Astrocyte (in vitro differentiated cells and primary cell): ENCODE measurements at regions not wholly inside any gene's neighbourhood (a gene's known extent, or its start where the extent isn't known, plus 50 kb on each side); places are given as distances from the start of the nearest gene placed in this dataset.

ENCODE experiments used
- DNase-seq: peaks from one replicate; pipeline ENCODE4 v3.0.0-alpha.2; 2010; ENCODE audit warnings: low read depth
- FAIRE-seq: peaks from 2 replicates; lab custom pipeline; 2011; peaks lifted over from hg19 to GRCh38; lab: Jason Lieb, UNC
- H2AFZ ChIP-seq: 2 replicates; pipeline ENCODE4 v1.6.0; 2012; ENCODE audit warnings: low read depth, low read length, inconsistent platforms
- H3K27ac ChIP-seq: 2 replicates; pipeline ENCODE4 v1.5.1; 2011; ENCODE audit warnings: low read depth, low read length, inconsistent platforms
- H3K27me3 ChIP-seq: 2 replicates; pipeline ENCODE4 v1.6.0; 2011; ENCODE audit warnings: low read length, inconsistent platforms; ENCODE audit not compliant: insufficient read depth
- H3K36me3 ChIP-seq: 2 replicates; pipeline ENCODE4 v1.5.1; 2011; ENCODE audit warnings: low read length, inconsistent platforms; ENCODE audit not compliant: insufficient read depth
- H3K4me1 ChIP-seq: 2 replicates; pipeline ENCODE4 v1.5.1; 2011; ENCODE audit warnings: low read length, inconsistent platforms; ENCODE audit not compliant: insufficient read depth
- H3K4me2 ChIP-seq: 2 replicates; pipeline ENCODE4 v1.6.0; 2012; ENCODE audit warnings: low read length, inconsistent platforms
- H3K4me3 ChIP-seq: 2 replicates; pipeline ENCODE4 v1.5.1; 2011; ENCODE audit warnings: low read depth, mild to moderate bottlenecking, low read length, inconsistent platforms; ENCODE audit not compliant: insufficient read depth
- H3K79me2 ChIP-seq: 2 replicates; pipeline ENCODE4 v1.6.0; 2012; ENCODE audit warnings: mild to moderate bottlenecking, low read length, inconsistent platforms; ENCODE audit not compliant: insufficient read depth
- H3K9ac ChIP-seq: 2 replicates; pipeline ENCODE4 v1.6.0; 2012; ENCODE audit warnings: mild to moderate bottlenecking, low read length, inconsistent platforms
- H3K9me3 ChIP-seq: 2 replicates; pipeline ENCODE4 v1.5.1; 2012; ENCODE audit warnings: low read depth, mild to moderate bottlenecking, low read length, inconsistent platforms; ENCODE audit not compliant: insufficient read depth
- H4K20me1 ChIP-seq: 2 replicates; pipeline ENCODE4 v1.6.0; 2012; ENCODE audit warnings: low read length, inconsistent platforms; ENCODE audit not compliant: insufficient read depth
- H3K27ac Mint-ChIP-seq: one replicate; pipeline ENCODE4 v1.8.0; 2021; ENCODE audit warnings: mild to moderate bottlenecking, mixed read lengths; ENCODE audit not compliant: unreplicated experiment
- H3K27me3 Mint-ChIP-seq: one replicate; pipeline ENCODE4 v1.8.0; 2021; ENCODE audit warnings: low read depth, mixed read lengths; ENCODE audit not compliant: unreplicated experiment
- H3K36me3 Mint-ChIP-seq: one replicate; pipeline ENCODE4 v1.8.0; 2021; ENCODE audit warnings: low read depth, mixed read lengths; ENCODE audit not compliant: unreplicated experiment
- H3K4me1 Mint-ChIP-seq: one replicate; pipeline ENCODE4 v1.8.0; 2021; ENCODE audit warnings: low read depth, mixed read lengths; ENCODE audit not compliant: unreplicated experiment
- H3K4me3 Mint-ChIP-seq: one replicate; pipeline ENCODE4 v1.8.0; 2021; ENCODE audit warnings: mild to moderate bottlenecking, moderate library complexity, mixed read lengths; ENCODE audit not compliant: unreplicated experiment
- H3K9me3 Mint-ChIP-seq: one replicate; pipeline ENCODE4 v1.8.0; 2021; ENCODE audit warnings: mild to moderate bottlenecking, mixed read lengths; ENCODE audit not compliant: unreplicated experiment
- EZH2 ChIP-seq: IDR thresholded peaks from 2 replicates; pipeline ENCODE4 v1.6.1; 2012; ENCODE audit warnings: mild to moderate bottlenecking, low read length, inconsistent platforms; ENCODE audit not compliant: insufficient read depth
- TF ChIP-seq, protein P1 (sequence below): IDR thresholded peaks from 2 replicates; pipeline ENCODE4 v1.5.1; 2011; ENCODE audit warnings: low read depth, mild to moderate bottlenecking, inconsistent platforms, low read length, moderate library complexity; ENCODE audit not compliant: insufficient read depth

DNA sequence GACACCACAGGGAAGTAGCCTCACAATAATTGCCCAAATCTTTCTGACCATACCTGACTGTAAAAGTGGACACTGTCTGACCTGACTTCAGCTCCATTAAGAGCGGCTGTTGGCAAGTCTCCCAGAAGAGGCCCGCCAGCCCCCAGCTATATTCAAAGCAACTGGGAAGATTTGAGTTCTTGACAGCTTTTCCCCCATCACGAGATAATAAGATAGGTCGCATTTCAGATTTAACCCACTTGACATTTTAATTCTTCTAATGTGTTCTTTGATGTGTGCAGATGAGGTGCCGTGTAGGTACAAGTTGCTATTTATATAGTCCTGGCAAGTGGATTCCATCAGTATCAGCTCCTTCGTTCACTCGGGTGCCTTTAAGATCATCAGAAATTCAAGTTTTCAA is 345.7 kb downstream of the DRD1 start:
- Histone ChIP-seq H3K9ac (no peak overlapping the region), H3K9me3 (no peaks in the 10 kb centered on the region), H3K27ac (no peak overlapping the region), H3K36me3 (no peaks in the 10 kb centered on the region), H2AFZ (no peak overlapping the region), H3K4me1 (no peaks in the 10 kb centered on the region), H3K79me2 (no peaks in the 10 kb centered on the region), H3K4me2 (no peak overlapping the region), H3K4me3 (no peak overlapping the region), H4K20me1 (no peaks in the 10 kb centered on the region), H3K27me3 (no peaks in the 10 kb centered on the region)
- no peak for TF ChIP-seq EZH2
- TF ChIP-seq, protein P1, sequence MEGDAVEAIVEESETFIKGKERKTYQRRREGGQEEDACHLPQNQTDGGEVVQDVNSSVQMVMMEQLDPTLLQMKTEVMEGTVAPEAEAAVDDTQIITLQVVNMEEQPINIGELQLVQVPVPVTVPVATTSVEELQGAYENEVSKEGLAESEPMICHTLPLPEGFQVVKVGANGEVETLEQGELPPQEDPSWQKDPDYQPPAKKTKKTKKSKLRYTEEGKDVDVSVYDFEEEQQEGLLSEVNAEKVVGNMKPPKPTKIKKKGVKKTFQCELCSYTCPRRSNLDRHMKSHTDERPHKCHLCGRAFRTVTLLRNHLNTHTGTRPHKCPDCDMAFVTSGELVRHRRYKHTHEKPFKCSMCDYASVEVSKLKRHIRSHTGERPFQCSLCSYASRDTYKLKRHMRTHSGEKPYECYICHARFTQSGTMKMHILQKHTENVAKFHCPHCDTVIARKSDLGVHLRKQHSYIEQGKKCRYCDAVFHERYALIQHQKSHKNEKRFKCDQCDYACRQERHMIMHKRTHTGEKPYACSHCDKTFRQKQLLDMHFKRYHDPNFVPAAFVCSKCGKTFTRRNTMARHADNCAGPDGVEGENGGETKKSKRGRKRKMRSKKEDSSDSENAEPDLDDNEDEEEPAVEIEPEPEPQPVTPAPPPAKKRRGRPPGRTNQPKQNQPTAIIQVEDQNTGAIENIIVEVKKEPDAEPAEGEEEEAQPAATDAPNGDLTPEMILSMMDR: no peak
- DNase-seq (no peak), FAIRE-seq (no peak)
- Mint-ChIP-seq H3K9me3 (no peaks in the 10 kb centered on the region), H3K4me3 (no peak overlapping the region), H3K36me3 (no peaks in the 10 kb centered on the region), H3K27me3 (peaks cover 12% of the 10 kb centered on the region), H3K4me1 (no peaks in the 10 kb centered on the region), H3K27ac (no peak overlapping the region)

DNA sequence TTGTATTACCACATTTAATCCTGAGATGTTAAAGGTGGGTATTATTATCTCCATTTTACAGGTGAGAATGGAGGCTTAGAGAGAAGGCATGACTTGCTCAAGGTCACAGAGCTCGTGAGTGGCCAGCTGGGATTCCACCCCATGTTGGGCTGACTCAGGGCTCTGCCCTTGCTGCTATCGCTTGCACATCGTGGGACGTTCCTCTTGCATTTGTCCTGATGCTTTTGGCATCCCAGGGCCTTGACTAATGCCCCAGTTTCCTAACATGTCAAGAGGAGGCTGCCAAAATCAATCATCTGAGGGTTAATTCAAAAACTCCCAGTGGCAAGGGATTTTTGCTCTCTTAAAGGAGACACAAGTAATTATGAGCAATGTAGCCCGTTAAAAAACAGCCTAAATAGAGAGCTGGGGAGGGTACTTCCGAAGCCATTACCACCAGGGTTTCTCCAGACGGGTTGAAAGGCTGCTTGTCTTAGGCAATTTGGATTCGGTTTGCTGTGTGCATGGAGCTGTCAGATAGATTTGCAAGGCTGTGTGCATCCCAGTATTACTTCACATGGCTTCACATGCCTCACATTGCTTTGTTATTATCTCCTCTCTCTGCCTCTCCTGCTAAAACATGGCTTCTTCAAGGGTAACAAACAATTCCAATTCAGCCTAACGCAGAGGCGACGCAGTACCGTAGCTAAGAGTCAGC is 347.4 kb downstream of the DRD1 start:
- H3K27ac ChIP-seq: no peak overlapping the region
- no peaks in the 10 kb centered on the region for H3K4me1 ChIP-seq
- Mint-ChIP-seq H3K27me3 (peaks cover 24% of the 10 kb centered on the region), H3K9me3 (peaks cover 2% of the 10 kb centered on the region), H3K4me3 (no peak overlapping the region), H3K36me3 (no peaks in the 10 kb centered on the region), H3K27ac (no peak overlapping the region), H3K4me1 (no peaks in the 10 kb centered on the region)
- DNase-seq: no peak
- no peak for FAIRE-seq
- H3K9me3 ChIP-seq: no peaks in the 10 kb centered on the region
- H3K36me3 ChIP-seq: no peaks in the 10 kb centered on the region
- no peaks in the 10 kb centered on the region for H4K20me1 ChIP-seq
- no peak overlapping the region for H3K9ac ChIP-seq
- H3K27me3 ChIP-seq: peaks cover 2% of the 10 kb centered on the region
- TF ChIP-seq, protein P1: no peak
- TF ChIP-seq EZH2: no peak
- H2AFZ ChIP-seq: no peak overlapping the region
- no peak overlapping the region for H3K4me3 ChIP-seq
- no peaks in the 10 kb centered on the region for H3K79me2 ChIP-seq
- H3K4me2 ChIP-seq: no peak overlapping the region

DNA sequence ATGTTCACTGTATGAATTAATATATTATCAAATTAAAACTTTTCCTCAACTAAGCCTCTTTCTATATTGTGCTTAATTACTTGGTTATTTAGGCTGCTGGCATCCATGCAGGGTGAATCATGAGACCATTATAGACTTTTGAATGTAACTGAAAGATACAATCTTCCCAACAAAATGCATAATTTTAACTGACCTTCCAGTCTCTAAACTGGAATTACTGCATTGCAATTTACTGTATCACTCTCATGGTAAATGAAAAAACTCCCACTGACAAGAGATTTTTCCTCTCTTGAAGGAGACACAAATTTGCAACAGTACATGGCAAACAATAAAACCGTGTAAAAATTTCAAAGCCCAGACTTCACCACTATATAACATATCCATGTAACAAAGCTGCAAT is 349.5 kb downstream of the DRD1 start:
- H3K27ac ChIP-seq: no peak overlapping the region
- no peaks in the 10 kb centered on the region for H3K79me2 ChIP-seq
- Mint-ChIP-seq H3K27ac (no peak overlapping the region), H3K4me3 (no peak overlapping the region), H3K27me3 (peaks cover 39% of the 10 kb centered on the region), H3K4me1 (no peaks in the 10 kb centered on the region), H3K9me3 (peaks cover 2% of the 10 kb centered on the region), H3K36me3 (no peaks in the 10 kb centered on the region)
- no peak for DNase-seq
- H3K4me3 ChIP-seq: no peak overlapping the region
- TF ChIP-seq, protein P1: no peak
- no peak for TF ChIP-seq EZH2
- H3K9ac ChIP-seq: no peak overlapping the region
- H3K4me1 ChIP-seq: no peaks in the 10 kb centered on the region
- FAIRE-seq: no peak
- H2AFZ ChIP-seq: no peak overlapping the region
- H3K4me2 ChIP-seq: no peak overlapping the region
- no peaks in the 10 kb centered on the region for H4K20me1 ChIP-seq
- no peaks in the 10 kb centered on the region for H3K36me3 ChIP-seq
- no peaks in the 10 kb centered on the region for H3K9me3 ChIP-seq
- peaks cover 2% of the 10 kb centered on the region for H3K27me3 ChIP-seq
